ENCODE measurements at regions not wholly inside any gene's neighbourhood (a gene's known extent, or its start where the extent isn't known, plus 50 kb on each side); places are given as distances from the start of the nearest gene placed in this dataset.

GRCh38 chr14:89708982-89709625 is 245.4 kb downstream of the EFCAB11 start:
- Histone ChIP-seq H3K9me3 (peaks cover 0 to 25% (median 0%) of the 10 kb centered on the region in 11 donors), H3K27me3 (no peaks in the 10 kb centered on the region), H3K27ac (no peak overlapping the region), H3K4me3 (no peak overlapping the region), H3K36me3 (no peaks in the 10 kb centered on the region), H3K4me1 (no peaks in the 10 kb centered on the region)
- DNase-seq (no peak), ATAC-seq (no peak)
- WGBS, 2 donors: 91 to 93% methylated on average over 3 of the region's 3 CpGs
- intact Hi-C loops (cut with DNase I): loop anchor here in 2 of 10 donors (10.0 kb wide), 2 partner anchors 84 to 294 kb away; partner anchors contain the start of gene FOXN3 (in 1 of the 2)
- no peak for TF ChIP-seq CTCF (IDR thresholded peaks at IDR 0.05)

GRCh38 chr14:89707086-89707485 is 247.4 kb downstream of the EFCAB11 start:
- WGBS, 2 donors: 94% methylated on average over 2 of the region's 2 CpGs
- ATAC-seq (no peak), DNase-seq (no peak)
- no peak for TF ChIP-seq CTCF (IDR thresholded peaks at IDR 0.05)
- Histone ChIP-seq H3K27ac (no peak overlapping the region), H3K9me3 (peaks cover 0 to 16% (median 0%) of the 10 kb centered on the region in 11 donors), H3K4me3 (no peak overlapping the region), H3K4me1 (peaks cover 0 to 9% (median 5%) of the 10 kb centered on the region in 9 donors), H3K27me3 (no peaks in the 10 kb centered on the region), H3K36me3 (no peaks in the 10 kb centered on the region)
- intact Hi-C loops (cut with DNase I): loop anchor here in 2 of 10 donors (10.0 kb wide), 2 partner anchors 82 to 292 kb away; partner anchors contain the start of gene FOXN3 (in 1 of the 2)

GRCh38 chr14:89702876-89703200 is 251.7 kb downstream of the EFCAB11 start:
- H3K27me3 ChIP-seq: no peaks in the 10 kb centered on the region
- intact Hi-C loops (cut with DNase I): loop anchor here in 6 of 10 donors (5.0 to 10.0 kb wide), 5 partner anchors 78 to 288 kb away; partner anchors contain the start of gene FOXN3 (in 3 of the 6)
- no peaks in the 10 kb centered on the region for H3K36me3 ChIP-seq
- H3K4me1 ChIP-seq: peaks cover 2 to 22% (median 17%) of the 10 kb centered on the region in 9 donors
- TF ChIP-seq CTCF (IDR thresholded peaks at IDR 0.05): no peak
- H3K4me3 ChIP-seq: no peak overlapping the region
- WGBS, 2 donors: 90 to 97% methylated on average over 2 of the region's 2 CpGs
- H3K9me3 ChIP-seq: peaks cover 0 to 7% (median 0%) of the 10 kb centered on the region in 11 donors
- no peak for DNase-seq
- H3K27ac ChIP-seq: peak overlapping the region in 5 of 10 donors; percentile 62 to 90 (median 88)
- no peak for ATAC-seq

- peak overlapping the region; percentile 71 to 90 (median 86) for H3K27ac ChIP-seq
- no peaks in the 10 kb centered on the region for H3K36me3 ChIP-seq
- DNase-seq (peak in 1 of 2 donors; percentile 52), ATAC-seq (peak; percentile 31 to 86 (median 72))
- peaks cover 0 to 7% (median 0%) of the 10 kb centered on the region in 11 donors for H3K9me3 ChIP-seq
- intact Hi-C loops (cut with DNase I): loop anchor here in 6 of 10 donors (5.0 to 10.0 kb wide), 5 partner anchors 77 to 287 kb away; partner anchors contain the start of gene FOXN3 (in 3 of the 6)
- TF ChIP-seq CTCF (IDR thresholded peaks at IDR 0.05): no peak
- no peaks in the 10 kb centered on the region for H3K27me3 ChIP-seq
- H3K4me3 ChIP-seq: peak overlapping the region; percentile 14 to 70 (median 64)
- WGBS, 2 donors: 44 to 63% methylated on average over 6 of the region's 6 CpGs
- H3K4me1 ChIP-seq: peaks cover 2 to 22% (median 17%) of the 10 kb centered on the region in 9 donors
Measured at GRCh38 chr14:89702073-89702875, 252.3 kb downstream of the EFCAB11 start.
